ENCODE measurements at regions not wholly inside any gene's neighbourhood (a gene's known extent, or its start where the extent isn't known, plus 50 kb on each side); places are given as distances from the start of the nearest gene placed in this dataset.

DNA sequence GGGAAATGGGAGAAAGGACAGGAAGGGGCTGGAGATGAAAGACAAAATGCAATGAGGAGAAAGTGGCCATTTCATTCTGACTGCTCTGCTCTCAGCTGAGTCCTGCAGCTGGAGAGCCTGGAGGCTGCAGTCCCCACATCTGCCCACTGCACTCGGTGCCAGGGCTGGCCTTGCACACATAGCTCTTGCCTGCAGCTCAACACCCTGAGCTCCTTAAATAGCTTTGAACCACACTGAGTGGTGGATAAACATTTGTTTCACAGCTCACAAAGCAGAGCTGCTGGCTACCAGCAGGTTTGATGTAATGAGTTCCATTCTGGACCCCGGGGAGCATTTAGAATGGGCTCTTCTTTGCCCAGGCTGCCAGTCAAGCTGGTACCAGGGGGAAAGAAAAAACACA is 426.1 kb upstream of the CADM1 start:
- TF ChIP-seq POLR2A (IDR thresholded peaks at IDR 0.05; ENCODE audit: low read length) (no peak), GATA1 (IDR thresholded peaks at IDR 0.05; ENCODE audit: low read depth, low read length) (no peak)

All from erythroblast (primary cell).